HepG2 (cell line): ENCODE measurements at regions not wholly inside any gene's neighbourhood (a gene's known extent, or its start where the extent isn't known, plus 50 kb on each side); places are given as distances from the start of the nearest gene placed in this dataset.

ENCODE experiments used
- ATAC-seq: fragments of 200-7000 bp; cut with Tn5 transposase; 3 replicates; pipeline ENCODE4 v1.9.1; 2020; ENCODE audit warnings: mild to moderate bottlenecking, moderate library complexity
- BruUV-seq: library from RNA; stranded (reverse); fragments of 400-500 nt; replicated peaks from 2 replicates; lab custom pipeline; 2021; lab: Mats Ljungman, UMichigan
- CTCF ChIA-PET: fragments of 300-600 bp; formaldehyde crosslinking; extraction: SDS; loops from one replicate; lab custom pipeline; 2021; ENCODE audit warnings: low total read pairs, inconsistent platforms, low intra/inter-chr PET ratio; lab: Yijun Ruan, JAX
- POLR2A ChIA-PET: fragments of 350-600 bp; sonication (Branson Sonifier 250); formaldehyde crosslinking; loops from one replicate; lab custom pipeline; 2020; ENCODE audit warnings: antibody characterized with exemption, inconsistent platforms; lab: Yijun Ruan, JAX
- DNase-seq: peaks from one replicate; pipeline ENCODE4 v3.0.0-alpha.2; 2015; ENCODE audit warnings: low spot score
- FAIRE-seq: peaks from 3 replicates; lab custom pipeline; 2011; peaks lifted over from hg19 to GRCh38; lab: Jason Lieb, UNC
- H2AFZ ChIP-seq: one replicate; pipeline ENCODE4 v1.6.1; 2011; ENCODE audit warnings: low read length, inconsistent platforms
- H3K27ac ChIP-seq: fragments of 300-600 bp; 3 replicates; pipeline ENCODE4 v1.8.0; 2011; ENCODE audit warnings: mixed run types, mild to moderate bottlenecking, mixed read lengths, low read length, inconsistent platforms; ENCODE audit not compliant: insufficient read depth; ENCODE audit errors: extremely low read length
- H3K27me3 ChIP-seq, 2 experiments: fragments of 200-600 bp in 1 of 2; 2 replicates in 1 of 2; 3 replicates in 1 of 2; pipeline versions ENCODE4 v1.6.0 to v1.8.0; 2011; ENCODE audit warnings: low read length in 2 of 2, mild to moderate bottlenecking in 2 of 2, moderate library complexity in 2 of 2, inconsistent platforms in 1 of 2; ENCODE audit not compliant: insufficient read depth in 2 of 2, control insufficient read depth in 1 of 2
- H3K36me3 ChIP-seq, 2 experiments: fragments of 200-600 bp in 1 of 2; replicated peaks in 1 of 2; 2 replicates in 1 of 2; 3 replicates in 1 of 2; pipeline versions ENCODE4 v1.5.1 to v1.8.0; 2011; ENCODE audit warnings: low read length in 2 of 2, inconsistent platforms in 1 of 2; ENCODE audit not compliant: insufficient read depth in 2 of 2, control insufficient read depth in 1 of 2
- H3K4me1 ChIP-seq: 2 replicates; pipeline ENCODE4 v1.5.1; 2012; ENCODE audit warnings: low read length, inconsistent platforms; ENCODE audit not compliant: insufficient read depth
- H3K4me2 ChIP-seq: 2 replicates; pipeline ENCODE4 v1.6.0; 2011; ENCODE audit warnings: low read depth, low read length, inconsistent platforms
- H3K4me3 ChIP-seq, 3 experiments: fragments of 200-600 bp in 1 of 3; sonication (generic), shearing (Covaris generic) in 1 of 3; replicated peaks in 1 of 3; 2 replicates each; pipeline ENCODE4 v1.5.1; 2011 to 2016; ENCODE audit warnings: low read length in 3 of 3, inconsistent platforms in 2 of 3, low read depth in 2 of 3, mild to moderate bottlenecking in 2 of 3, control low read depth in 1 of 3, mixed read lengths in 1 of 3; ENCODE audit not compliant: insufficient read depth in 1 of 3
- H3K79me2 ChIP-seq: one replicate; pipeline ENCODE4 v1.6.1; 2011; ENCODE audit warnings: low read length, inconsistent platforms; ENCODE audit not compliant: insufficient read depth
- H3K9ac ChIP-seq: 2 replicates; pipeline ENCODE4 v1.6.0; 2011; ENCODE audit warnings: mild to moderate bottlenecking, low read depth, low read length, inconsistent platforms; ENCODE audit not compliant: insufficient read depth
- H3K9me3 ChIP-seq: 2 replicates; pipeline ENCODE4 v1.5.1; 2012; ENCODE audit warnings: mild to moderate bottlenecking, low read length
- H4K20me1 ChIP-seq: 2 replicates; pipeline ENCODE4 v1.6.0; 2011; ENCODE audit warnings: inconsistent platforms, mild to moderate bottlenecking, low read length, moderate library complexity; ENCODE audit not compliant: insufficient read depth
- ERF ChIP-seq: IDR thresholded peaks from 2 replicates; pipeline ENCODE4 v1.6.1; 2018; ENCODE audit warnings: missing biosample characterization, missing genetic modification reagents
- GATA4 ChIP-seq: sonication (generic); IDR thresholded peaks from 2 replicates; pipeline ENCODE4 v1.6.1; 2016; ENCODE audit warnings: antibody characterized with exemption, low read depth, borderline replicate concordance
- HIVEP1 ChIP-seq: sonication (generic); formaldehyde crosslinking; IDR thresholded peaks from 2 replicates; pipeline ENCODE4 v1.4.0; 2020; ENCODE audit warnings: mild to moderate bottlenecking, missing genetic modification reagents
- HNF4G ChIP-seq, 2 experiments: sonication (generic) in 1 of 2; formaldehyde crosslinking in 1 of 2; IDR thresholded peaks; 2 replicates each; pipeline versions ENCODE4 v1.4.0 to v1.6.1; 2011 to 2020; ENCODE audit warnings: borderline replicate concordance in 2 of 2, low read depth in 2 of 2, mild to moderate bottlenecking in 2 of 2, low read length in 1 of 2, missing genetic modification reagents in 1 of 2, moderate library complexity in 1 of 2
- MED1 ChIP-seq: sonication (generic); formaldehyde crosslinking; IDR thresholded peaks from 2 replicates; pipeline ENCODE4 v1.4.0; 2020; ENCODE audit warnings: missing genetic modification reagents
- NR2F1 ChIP-seq, 2 experiments: fragments of 450-650 bp in 1 of 2; formaldehyde crosslinking in 1 of 2; IDR thresholded peaks; 2 replicates each; pipeline versions ENCODE4 v1.5.0 to v1.6.1; 2016 to 2020; ENCODE audit warnings: mild to moderate bottlenecking in 1 of 2, missing compliant biosample characterization in 1 of 2, missing genetic modification reagents in 1 of 2, moderate library complexity in 1 of 2
- PCBP1 ChIP-seq: fragments of 200-400 bp; formaldehyde crosslinking; IDR thresholded peaks from 2 replicates; pipeline ENCODE4 v1.6.1; 2017; ENCODE audit warnings: mild to moderate bottlenecking, low read depth, low read length, borderline replicate concordance
- RBM39 ChIP-seq: fragments of 200-400 bp; formaldehyde crosslinking; IDR thresholded peaks from one replicate; pipeline ENCODE4 v1.6.1; 2018; ENCODE audit warnings: antibody characterized with exemption, mild to moderate bottlenecking, low read depth, low read length; ENCODE audit not compliant: poor library complexity, severe bottlenecking
- SRSF1 ChIP-seq: fragments of 200-400 bp; formaldehyde crosslinking; optimal IDR thresholded peaks from 2 replicates; pipeline ENCODE3; 2017; ENCODE audit warnings: mild to moderate bottlenecking, low read depth, low read length, moderate library complexity
- STAG1 ChIP-seq: sonication (generic); formaldehyde crosslinking; IDR thresholded peaks from 2 replicates; pipeline ENCODE4 v1.4.0; 2020; ENCODE audit warnings: missing genetic modification reagents
- STAT5B ChIP-seq: sonication (generic); formaldehyde crosslinking; IDR thresholded peaks from 2 replicates; pipeline ENCODE4 v1.4.0; 2020; ENCODE audit warnings: missing genetic modification reagents
- TEAD3 ChIP-seq: optimal IDR thresholded peaks from 2 replicates; pipeline ENCODE3; 2016; ENCODE audit warnings: borderline replicate concordance
- ZBTB10 ChIP-seq: sonication (generic); formaldehyde crosslinking; IDR thresholded peaks from 2 replicates; pipeline ENCODE4 v1.4.0; 2020; ENCODE audit warnings: missing genetic modification reagents, borderline replicate concordance
- ZFX ChIP-seq: sonication (generic); formaldehyde crosslinking; IDR thresholded peaks from 2 replicates; pipeline ENCODE4 v1.4.0; 2020; ENCODE audit warnings: mild to moderate bottlenecking, low read depth, missing genetic modification reagents, moderate library complexity
- ZNF343 ChIP-seq: sonication (generic); formaldehyde crosslinking; IDR thresholded peaks from 2 replicates; pipeline ENCODE4 v1.4.0; 2020; ENCODE audit warnings: mild to moderate bottlenecking, missing genetic modification reagents
- WGBS: methylation state at CpG from one replicate; pipeline ENCODE4 v1.1.6; 2017; ENCODE audit warnings: low lambda C conversion rate; 5-methylcytosine and 5-hydroxymethylcytosine counted together
- in situ Hi-C: cut with HindIII; loops from 2 replicates; pipeline ENCODE4 v1.10.0; 2017; ENCODE audit warnings: low pct_unique_long_range_greater_than_20kb; ENCODE audit not compliant: extremely low pct_ligation_motif_present
- intact Hi-C: fragments of 100-400 bp; cut with micrococcal nuclease; formaldehyde crosslinking; loops from one replicate; pipeline ENCODE4 v1.10.0; 2022; ENCODE audit not compliant: unreplicated experiment
- TF ChIP-seq, protein P1 (sequence below): sonication (generic); formaldehyde crosslinking; IDR thresholded peaks from 2 replicates; pipeline ENCODE4 v1.9.0; 2021; ENCODE audit warnings: missing genetic modification reagents, mild to moderate bottlenecking, borderline replicate concordance

GRCh38 chr4:14303856-14304255, 676.3 kb upstream of the BOD1L1 start:
- H2AFZ ChIP-seq, result no peak overlapping the region
- POLR2A ChIA-PET, result no interaction called here

DNA sequence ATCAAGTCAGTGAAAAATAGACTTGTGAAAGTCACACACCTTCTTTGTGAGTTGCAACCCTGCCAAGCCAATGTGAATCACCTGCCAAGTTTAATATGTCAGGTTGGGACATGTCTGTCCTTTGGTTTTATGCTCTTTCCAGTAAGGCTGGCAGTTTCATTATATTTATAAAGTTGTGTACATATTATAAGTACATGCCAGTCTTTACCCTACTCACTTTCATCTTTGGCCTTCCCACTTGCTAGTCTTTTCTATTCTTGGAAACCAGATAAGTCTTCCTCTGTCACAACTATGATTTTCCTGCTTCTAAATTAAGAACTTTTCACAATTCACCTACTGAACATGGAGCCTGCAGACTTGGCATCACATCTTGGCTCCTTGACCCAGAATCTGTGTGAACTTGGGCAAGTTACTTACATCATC, 680.7 kb upstream of the BOD1L1 start:
- Histone ChIP-seq H3K9ac (no peak overlapping the region), H3K4me1 (no peaks in the 10 kb centered on the region), H3K27me3 (no peaks in the 10 kb centered on the region), H3K4me3 (no peak overlapping the region), H3K9me3 (peaks cover 90% of the 10 kb centered on the region), H3K79me2 (no peaks in the 10 kb centered on the region), H3K36me3 (no peaks in the 10 kb centered on the region), H3K27ac (no peak overlapping the region), H4K20me1 (no peaks in the 10 kb centered on the region), H3K4me2 (no peak overlapping the region), H2AFZ (no peak overlapping the region)
- ATAC-seq (no peak), FAIRE-seq (no peak), DNase-seq (no peak)
- in situ Hi-C loops, result no loop called here
- POLR2A ChIA-PET, result no interaction called here
- TF ChIP-seq MED1 (CRISPR knock-in tag), result no peak
- TF ChIP-seq ZBTB10, result no peak
- TF ChIP-seq TEAD3 (CRISPR knock-in tag), result no peak
- intact Hi-C loops, result no loop called here
- no TSS peak for BruUV-seq
- CTCF ChIA-PET, result no interaction called here

More at GRCh38 chr4:14303856-14304255, 676.3 kb upstream of the BOD1L1 start:
- TF ChIP-seq HIVEP1 (CRISPR knock-in tag) (no peak), SRSF1 (no peak), HNF4G (IDR thresholded peaks at IDR 0.05; ENCODE audit: borderline replicate concordance, low read depth, low read length) (no peak), HNF4G (CRISPR knock-in tag; IDR thresholded peaks at IDR 0.05; ENCODE audit: borderline replicate concordance, low read depth) (no peak), NR2F1 (CRISPR knock-in tag; IDR thresholded peaks at IDR 0.05) (no peak), ERF (no peak), ZNF343 (CRISPR knock-in tag) (no peak), PCBP1 (no peak), STAG1 (CRISPR knock-in tag) (no peak), STAT5B (CRISPR knock-in tag) (no peak), GATA4 (no peak), RBM39 (no peak), ZFX (CRISPR knock-in tag) (no peak)
- TF ChIP-seq, protein P1, sequence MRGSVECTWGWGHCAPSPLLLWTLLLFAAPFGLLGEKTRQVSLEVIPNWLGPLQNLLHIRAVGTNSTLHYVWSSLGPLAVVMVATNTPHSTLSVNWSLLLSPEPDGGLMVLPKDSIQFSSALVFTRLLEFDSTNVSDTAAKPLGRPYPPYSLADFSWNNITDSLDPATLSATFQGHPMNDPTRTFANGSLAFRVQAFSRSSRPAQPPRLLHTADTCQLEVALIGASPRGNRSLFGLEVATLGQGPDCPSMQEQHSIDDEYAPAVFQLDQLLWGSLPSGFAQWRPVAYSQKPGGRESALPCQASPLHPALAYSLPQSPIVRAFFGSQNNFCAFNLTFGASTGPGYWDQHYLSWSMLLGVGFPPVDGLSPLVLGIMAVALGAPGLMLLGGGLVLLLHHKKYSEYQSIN (CRISPR knock-in tag), result no peak
- Histone ChIP-seq H3K27ac (no peak overlapping the region), H3K9me3 (peaks cover 87% of the 10 kb centered on the region), H4K20me1 (no peaks in the 10 kb centered on the region), H3K27me3 (no peaks in the 10 kb centered on the region), H3K4me1 (no peaks in the 10 kb centered on the region), H3K79me2 (no peaks in the 10 kb centered on the region), H3K4me3 (no peak overlapping the region), H3K9ac (no peak overlapping the region), H3K4me2 (no peak overlapping the region), H3K36me3 (no peaks in the 10 kb centered on the region)
- in situ Hi-C loops (no loop called here), intact Hi-C loops (no loop called here)
- DNase-seq (no peak), FAIRE-seq (no peak), ATAC-seq (no peak)
- CTCF ChIA-PET, result no interaction called here
- BruUV-seq, result no TSS peak
- 0% methylated on average over 3 of the region's 3 CpGs for WGBS
